Liver (tissue), 8 donors: ENCODE measurements at regions not wholly inside any gene's neighbourhood (a gene's known extent, or its start where the extent isn't known, plus 50 kb on each side); places are given as distances from the start of the nearest gene placed in this dataset.
A peak's percentile ranks its signal among the peaks of the same experiment; 100 is the strongest.

Experiments
- DNase-seq: peaks from one replicate; pipeline ENCODE4 v3.0.0-alpha.2; 2017; ENCODE audit warnings: low spot score
- H3K27ac ChIP-seq, 2 donors: one replicate each; pipeline ENCODE4 v1.7.0; 2013; ENCODE audit warnings: inconsistent platforms in 2 of 2, low read length in 2 of 2, control low read depth in 1 of 2, low read depth in 1 of 2, mild to moderate bottlenecking in 1 of 2
- H3K27me3 ChIP-seq, 4 donors: one replicate each; pipeline versions ENCODE4 v1.6.1 to v1.7.0; 2013; ENCODE audit warnings: low read length in 3 of 4, inconsistent platforms in 1 of 4, mild to moderate bottlenecking in 1 of 4, moderate library complexity in 1 of 4; ENCODE audit not compliant: control insufficient read depth in 4 of 4, insufficient read depth in 4 of 4
- H3K36me3 ChIP-seq, 4 donors: one replicate each; pipeline versions ENCODE4 v1.6.1 to v1.7.0; 2013; ENCODE audit warnings: low read length in 3 of 4, mild to moderate bottlenecking in 3 of 4, low read depth in 1 of 4, moderate library complexity in 1 of 4; ENCODE audit not compliant: control insufficient read depth in 4 of 4, insufficient read depth in 3 of 4
- H3K4me1 ChIP-seq, 4 donors: one replicate each; pipeline versions ENCODE4 v1.6.1 to v1.7.0; 2013; ENCODE audit warnings: low read length in 3 of 4, mild to moderate bottlenecking in 3 of 4, moderate library complexity in 1 of 4; ENCODE audit not compliant: control insufficient read depth in 4 of 4, insufficient read depth in 4 of 4
- H3K4me3 ChIP-seq, 3 donors: one replicate each; pipeline versions ENCODE4 v1.6.1 to v1.7.0; 2013; ENCODE audit warnings: low read length in 3 of 3, control low read depth in 1 of 3, low read depth in 1 of 3, mild to moderate bottlenecking in 1 of 3
- H3K9ac ChIP-seq, 2 donors: one replicate each; pipeline ENCODE4 v1.7.0; 2013; ENCODE audit warnings: low read length in 2 of 2, mild to moderate bottlenecking in 2 of 2, moderate library complexity in 2 of 2, control low read depth in 1 of 2, low read depth in 1 of 2
- H3K9me3 ChIP-seq, 4 donors: one replicate each; pipeline versions ENCODE4 v1.6.1 to v1.7.0; 2013; ENCODE audit warnings: low read length in 3 of 4; ENCODE audit not compliant: control insufficient read depth in 4 of 4
- CTCF ChIP-seq: fragments of 150-350 bp; IDR thresholded peaks from 2 replicates; pipeline ENCODE4 v1.5.1; 2017; ENCODE audit warnings: improper control_type of control experiment, low read depth, low read length; ENCODE audit not compliant: missing input control
- EGR1 ChIP-seq, 2 donors: IDR thresholded peaks; 2 replicates each; pipeline ENCODE4 v1.6.1; 2016 to 2018; ENCODE audit warnings: antibody characterized with exemption in 2 of 2, low read depth in 2 of 2
- FOXA1 ChIP-seq: IDR thresholded peaks from 2 replicates; pipeline ENCODE4 v1.6.1; 2016; ENCODE audit warnings: antibody characterized with exemption
- FOXA2 ChIP-seq: IDR thresholded peaks from 2 replicates; pipeline ENCODE4 v1.6.1; 2016; ENCODE audit warnings: antibody characterized with exemption
- GABPA ChIP-seq, 2 donors: IDR thresholded peaks in 1 of 2; conservative IDR thresholded peaks in 1 of 2; 2 replicates each; pipeline ENCODE4 v1.6.1; 2016; ENCODE audit warnings: antibody characterized with exemption in 2 of 2, mild to moderate bottlenecking in 1 of 2, moderate library complexity in 1 of 2
- HNF4A ChIP-seq, 2 donors: conservative IDR thresholded peaks; 2 replicates each; pipeline ENCODE4 v1.6.1; 2016; ENCODE audit warnings: antibody characterized with exemption in 2 of 2, mild to moderate bottlenecking in 2 of 2
- HNF4G ChIP-seq: IDR thresholded peaks from 2 replicates; pipeline ENCODE4 v1.6.1; 2016; ENCODE audit warnings: antibody characterized with exemption
- JUND ChIP-seq, 2 donors: IDR thresholded peaks; 2 replicates each; pipeline ENCODE4 v1.6.1; 2016; ENCODE audit warnings: antibody characterized with exemption in 2 of 2
- NR2F2 ChIP-seq: IDR thresholded peaks from 2 replicates; pipeline ENCODE4 v1.6.1; 2016; ENCODE audit warnings: antibody characterized with exemption
- RAD21 ChIP-seq, 2 donors: IDR thresholded peaks; 2 replicates each; pipeline ENCODE4 v1.6.1; 2016; ENCODE audit warnings: antibody characterized with exemption in 2 of 2, mild to moderate bottlenecking in 2 of 2
- RXRA ChIP-seq, 2 donors: IDR thresholded peaks; 2 replicates each; pipeline ENCODE4 v1.6.1; 2017 to 2018; ENCODE audit warnings: antibody characterized with exemption in 2 of 2, mild to moderate bottlenecking in 1 of 2
- SP1 ChIP-seq: IDR thresholded peaks from 2 replicates; pipeline ENCODE4 v1.6.1; 2018; ENCODE audit warnings: antibody characterized with exemption, mild to moderate bottlenecking
- TAF1 ChIP-seq: conservative IDR thresholded peaks from 2 replicates; pipeline ENCODE4 v1.6.1; 2016; ENCODE audit warnings: antibody characterized with exemption, mild to moderate bottlenecking
- YY1 ChIP-seq: IDR thresholded peaks from 2 replicates; pipeline ENCODE4 v1.6.1; 2016; ENCODE audit warnings: antibody characterized with exemption, mild to moderate bottlenecking
- WGBS: extraction: QIAGEN DNeasy Blood & Tissue Kit; methylation state at CpG from one replicate; pipeline ENCODE4 v1.1.7; 2013; 5-methylcytosine and 5-hydroxymethylcytosine counted together
- TF ChIP-seq, protein P1 (sequence below): IDR thresholded peaks from 2 replicates; pipeline ENCODE4 v1.6.1; 2016; ENCODE audit warnings: antibody characterized with exemption
- TF ChIP-seq, protein P2 (sequence below): IDR thresholded peaks from 2 replicates; pipeline ENCODE4 v1.6.1; 2016; ENCODE audit warnings: antibody characterized with exemption
- TF ChIP-seq, protein P3 (sequence below): IDR thresholded peaks from 2 replicates; pipeline ENCODE4 v1.6.1; 2016; ENCODE audit warnings: antibody characterized with exemption, mild to moderate bottlenecking
- TF ChIP-seq, protein P4 (sequence below): IDR thresholded peaks from 2 replicates; pipeline ENCODE4 v1.6.1; 2016; ENCODE audit warnings: antibody characterized with exemption
- donor health status: healthy.
- donor health status: healthy.
- donor health status: healthy.
- donor health status: healthy.
- donor health status: healthy.

GRCh38 chr5:44167540-44167939 lies 221.7 kb downstream of the FGF10 start:
- Histone ChIP-seq H3K4me1 (no peaks in the 10 kb centered on the region), H3K36me3 (no peaks in the 10 kb centered on the region), H3K4me3 (no peak overlapping the region), H3K27ac (no peak overlapping the region), H3K9me3 (peaks cover 0 to 3% (median 0%) of the 10 kb centered on the region in 4 donors), H3K9ac (no peak overlapping the region), H3K27me3 (no peaks in the 10 kb centered on the region)
- DNase-seq: no peak
- TF ChIP-seq YY1: no peak

DNA sequence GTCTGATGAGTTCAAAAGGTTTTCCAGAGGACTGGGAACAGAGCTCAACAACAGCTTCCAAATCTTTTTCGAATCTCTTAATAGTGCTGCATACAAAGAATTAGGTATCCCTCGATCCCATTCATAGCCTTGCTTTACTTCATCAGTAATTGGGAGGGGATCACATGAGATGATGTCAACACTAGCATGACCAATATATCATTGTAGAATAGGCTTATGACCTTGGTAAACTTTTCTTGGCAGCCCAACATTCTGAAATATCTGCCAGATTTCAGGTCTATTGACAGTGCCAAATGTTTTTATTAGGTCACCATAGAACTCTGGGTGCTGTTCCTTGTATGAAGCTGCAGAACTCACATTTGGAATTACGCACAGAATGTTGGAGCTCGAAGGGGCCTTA lies 228.9 kb downstream of the FGF10 start:
- WGBS: 64% methylated on average over 4 of the region's 4 CpGs

DNA sequence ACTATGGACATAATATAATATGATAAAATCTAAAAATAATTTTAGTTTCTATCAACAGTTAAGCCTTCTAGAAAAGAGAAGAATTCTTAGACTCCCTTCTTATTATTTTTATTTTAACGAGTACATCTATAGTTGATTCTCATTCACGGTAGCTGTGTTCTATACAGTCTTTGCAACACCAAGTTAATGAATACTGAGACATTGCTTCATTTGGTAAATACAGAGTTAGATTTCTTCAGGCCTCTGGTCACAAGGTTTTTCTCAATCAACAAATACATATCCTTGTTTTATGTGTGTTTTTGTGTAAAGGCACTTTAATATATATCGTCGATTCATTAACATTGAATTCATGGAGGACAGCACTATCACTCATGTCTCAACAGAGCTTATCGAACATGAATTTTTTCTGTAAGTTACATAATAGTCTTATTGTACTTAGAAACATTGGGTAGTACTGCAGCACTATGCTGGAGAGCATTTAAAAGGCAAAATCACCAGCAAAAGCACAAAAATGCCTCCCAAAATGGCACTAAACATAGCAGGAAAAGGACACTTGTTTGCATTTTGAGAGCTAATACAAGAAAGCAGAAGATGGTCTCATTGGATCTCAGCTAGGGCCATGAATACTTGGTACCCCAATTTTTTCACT lies 239.0 kb downstream of the FGF10 start:
- WGBS: 64% methylated on average over 5 of the region's 5 CpGs

More for the DNA sequence above, 228.9 kb downstream of the FGF10 start:
- H3K36me3 ChIP-seq: no peaks in the 10 kb centered on the region
- no peak for DNase-seq
- H3K4me1 ChIP-seq: no peaks in the 10 kb centered on the region
- no peak overlapping the region for H3K4me3 ChIP-seq
- H3K9ac ChIP-seq: no peak overlapping the region
- H3K27me3 ChIP-seq: no peaks in the 10 kb centered on the region
- H3K9me3 ChIP-seq: peaks cover 5 to 27% (median 11%) of the 10 kb centered on the region in 4 donors
- TF ChIP-seq NR2F2 (no peak), YY1 (no peak), FOXA1 (no peak), EGR1 (IDR thresholded peaks at IDR 0.05; ENCODE audit: low read depth in 2 of 2) (no peak), HNF4A (conservative IDR thresholded peaks at IDR 0.05) (no peak), GABPA (IDR thresholded peaks at IDR 0.05 in 1 of 2, conservative IDR thresholded peaks at IDR 0.05 in 1 of 2) (no peak), FOXA2 (no peak)
- TF ChIP-seq, protein P1, sequence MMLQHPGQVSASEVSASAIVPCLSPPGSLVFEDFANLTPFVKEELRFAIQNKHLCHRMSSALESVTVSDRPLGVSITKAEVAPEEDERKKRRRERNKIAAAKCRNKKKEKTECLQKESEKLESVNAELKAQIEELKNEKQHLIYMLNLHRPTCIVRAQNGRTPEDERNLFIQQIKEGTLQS: no peak
- no peak overlapping the region for H3K27ac ChIP-seq

More for the DNA sequence above, 239.0 kb downstream of the FGF10 start:
- Histone ChIP-seq H3K4me1 (no peaks in the 10 kb centered on the region), H3K27ac (peak overlapping the region in 1 of 2 donors; percentile 28), H3K27me3 (no peaks in the 10 kb centered on the region), H3K9me3 (peaks cover 0 to 9% (median 6%) of the 10 kb centered on the region in 4 donors), H3K36me3 (no peaks in the 10 kb centered on the region), H3K9ac (no peak overlapping the region), H3K4me3 (no peak overlapping the region)
- TF ChIP-seq CTCF (no peak), NR2F2 (no peak), HNF4A (conservative IDR thresholded peaks at IDR 0.05) (no peak), YY1 (no peak), JUND (IDR thresholded peaks at IDR 0.05) (no peak), TAF1 (no peak), FOXA1 (peak; percentile 59), GABPA (IDR thresholded peaks at IDR 0.05 in 1 of 2, conservative IDR thresholded peaks at IDR 0.05 in 1 of 2) (no peak), FOXA2 (peak; percentile 72), HNF4G (no peak), EGR1 (IDR thresholded peaks at IDR 0.05; ENCODE audit: low read depth in 2 of 2) (no peak), RXRA (IDR thresholded peaks at IDR 0.05) (no peak), RAD21 (IDR thresholded peaks at IDR 0.05) (peak in 1 of 2 donors; percentile 18), SP1 (no peak)
- TF ChIP-seq, protein P1: no peak
- TF ChIP-seq, protein P2, sequence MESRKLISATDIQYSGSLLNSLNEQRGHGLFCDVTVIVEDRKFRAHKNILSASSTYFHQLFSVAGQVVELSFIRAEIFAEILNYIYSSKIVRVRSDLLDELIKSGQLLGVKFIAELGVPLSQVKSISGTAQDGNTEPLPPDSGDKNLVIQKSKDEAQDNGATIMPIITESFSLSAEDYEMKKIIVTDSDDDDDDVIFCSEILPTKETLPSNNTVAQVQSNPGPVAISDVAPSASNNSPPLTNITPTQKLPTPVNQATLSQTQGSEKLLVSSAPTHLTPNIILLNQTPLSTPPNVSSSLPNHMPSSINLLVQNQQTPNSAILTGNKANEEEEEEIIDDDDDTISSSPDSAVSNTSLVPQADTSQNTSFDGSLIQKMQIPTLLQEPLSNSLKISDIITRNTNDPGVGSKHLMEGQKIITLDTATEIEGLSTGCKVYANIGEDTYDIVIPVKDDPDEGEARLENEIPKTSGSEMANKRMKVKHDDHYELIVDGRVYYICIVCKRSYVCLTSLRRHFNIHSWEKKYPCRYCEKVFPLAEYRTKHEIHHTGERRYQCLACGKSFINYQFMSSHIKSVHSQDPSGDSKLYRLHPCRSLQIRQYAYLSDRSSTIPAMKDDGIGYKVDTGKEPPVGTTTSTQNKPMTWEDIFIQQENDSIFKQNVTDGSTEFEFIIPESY: no peak
- TF ChIP-seq, protein P3, sequence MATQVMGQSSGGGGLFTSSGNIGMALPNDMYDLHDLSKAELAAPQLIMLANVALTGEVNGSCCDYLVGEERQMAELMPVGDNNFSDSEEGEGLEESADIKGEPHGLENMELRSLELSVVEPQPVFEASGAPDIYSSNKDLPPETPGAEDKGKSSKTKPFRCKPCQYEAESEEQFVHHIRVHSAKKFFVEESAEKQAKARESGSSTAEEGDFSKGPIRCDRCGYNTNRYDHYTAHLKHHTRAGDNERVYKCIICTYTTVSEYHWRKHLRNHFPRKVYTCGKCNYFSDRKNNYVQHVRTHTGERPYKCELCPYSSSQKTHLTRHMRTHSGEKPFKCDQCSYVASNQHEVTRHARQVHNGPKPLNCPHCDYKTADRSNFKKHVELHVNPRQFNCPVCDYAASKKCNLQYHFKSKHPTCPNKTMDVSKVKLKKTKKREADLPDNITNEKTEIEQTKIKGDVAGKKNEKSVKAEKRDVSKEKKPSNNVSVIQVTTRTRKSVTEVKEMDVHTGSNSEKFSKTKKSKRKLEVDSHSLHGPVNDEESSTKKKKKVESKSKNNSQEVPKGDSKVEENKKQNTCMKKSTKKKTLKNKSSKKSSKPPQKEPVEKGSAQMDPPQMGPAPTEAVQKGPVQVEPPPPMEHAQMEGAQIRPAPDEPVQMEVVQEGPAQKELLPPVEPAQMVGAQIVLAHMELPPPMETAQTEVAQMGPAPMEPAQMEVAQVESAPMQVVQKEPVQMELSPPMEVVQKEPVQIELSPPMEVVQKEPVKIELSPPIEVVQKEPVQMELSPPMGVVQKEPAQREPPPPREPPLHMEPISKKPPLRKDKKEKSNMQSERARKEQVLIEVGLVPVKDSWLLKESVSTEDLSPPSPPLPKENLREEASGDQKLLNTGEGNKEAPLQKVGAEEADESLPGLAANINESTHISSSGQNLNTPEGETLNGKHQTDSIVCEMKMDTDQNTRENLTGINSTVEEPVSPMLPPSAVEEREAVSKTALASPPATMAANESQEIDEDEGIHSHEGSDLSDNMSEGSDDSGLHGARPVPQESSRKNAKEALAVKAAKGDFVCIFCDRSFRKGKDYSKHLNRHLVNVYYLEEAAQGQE: no peak
- TF ChIP-seq, protein P4, sequence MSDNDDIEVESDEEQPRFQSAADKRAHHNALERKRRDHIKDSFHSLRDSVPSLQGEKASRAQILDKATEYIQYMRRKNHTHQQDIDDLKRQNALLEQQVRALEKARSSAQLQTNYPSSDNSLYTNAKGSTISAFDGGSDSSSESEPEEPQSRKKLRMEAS: no peak
- DNase-seq: no peak
